ENCODE measurements at regions not wholly inside any gene's neighbourhood (a gene's known extent, or its start where the extent isn't known, plus 50 kb on each side); places are given as distances from the start of the nearest gene placed in this dataset.

GRCh38 chr7:84314263-84314662, 119.7 kb upstream of the SEMA3A start:
- no peak for DNase-seq (ENCODE audit: low spot score)

GRCh38 chr7:84304407-84304806, 109.8 kb upstream of the SEMA3A start:
- DNase-seq (ENCODE audit: low spot score), result no peak

GRCh38 chr7:84302949-84303348, 108.4 kb upstream of the SEMA3A start:
- DNase-seq (ENCODE audit: low spot score), result no peak

- no peak for DNase-seq (ENCODE audit: low spot score)
These were observed 103.0 kb upstream of the SEMA3A start for GRCh38 chr7:84297616-84298015.

GRCh38 chr7:84294847-84295455, 100.4 kb upstream of the SEMA3A start:
- DNase-seq (ENCODE audit: low spot score), result no peak

GRCh38 chr7:84294391-84294790, 99.8 kb upstream of the SEMA3A start:
- no peak for DNase-seq (ENCODE audit: low spot score)

GRCh38 chr7:84291756-84292155, 97.2 kb upstream of the SEMA3A start:
- DNase-seq (ENCODE audit: low spot score), result no peak

GRCh38 chr7:84283798-84284197, 89.2 kb upstream of the SEMA3A start:
- DNase-seq (ENCODE audit: low spot score), result no peak

- DNase-seq (ENCODE audit: low spot score), result no peak
These were observed 86.9 kb upstream of the SEMA3A start for GRCh38 chr7:84281518-84281917.

GRCh38 chr7:84277628-84278224, 83.1 kb upstream of the SEMA3A start:
- DNase-seq (ENCODE audit: low spot score), result no peak

- DNase-seq (ENCODE audit: low spot score), result no peak
These were observed 79.5 kb upstream of the SEMA3A start for GRCh38 chr7:84274029-84274638.

GRCh38 chr7:84271543-84271942, 77.0 kb upstream of the SEMA3A start:
- no peak for DNase-seq (ENCODE audit: low spot score)

GRCh38 chr7:84264396-84264795, 69.8 kb upstream of the SEMA3A start:
- no peak for DNase-seq (ENCODE audit: low spot score)

GRCh38 chr7:84263106-84263505, 68.5 kb upstream of the SEMA3A start:
- no peak for DNase-seq (ENCODE audit: low spot score)

- no peak for DNase-seq (ENCODE audit: low spot score)
These were observed 66.9 kb upstream of the SEMA3A start for GRCh38 chr7:84261509-84261908.

- DNase-seq (ENCODE audit: low spot score), result no peak
These were observed 64.0 kb upstream of the SEMA3A start for GRCh38 chr7:84258628-84259027.

- DNase-seq (ENCODE audit: low spot score), result no peak
These were observed 62.0 kb upstream of the SEMA3A start for GRCh38 chr7:84256571-84256971.

- DNase-seq (ENCODE audit: low spot score), result no peak
These were observed 56.7 kb upstream of the SEMA3A start for GRCh38 chr7:84251277-84251781.

- no peak for DNase-seq (ENCODE audit: low spot score)
These were observed 55.9 kb upstream of the SEMA3A start for GRCh38 chr7:84250452-84250851.

GRCh38 chr7:84249656-84250055, 55.1 kb upstream of the SEMA3A start:
- DNase-seq (ENCODE audit: low spot score), result no peak

- no peak for DNase-seq (ENCODE audit: low spot score)
These were observed 54.3 kb upstream of the SEMA3A start for GRCh38 chr7:84248843-84249242.

- no peak for DNase-seq (ENCODE audit: low spot score)
These were observed 53.7 kb upstream of the SEMA3A start for GRCh38 chr7:84248267-84248666.

GRCh38 chr7:84247591-84247990, 53.0 kb upstream of the SEMA3A start:
- DNase-seq (ENCODE audit: low spot score), result peak; percentile 16

GRCh38 chr7:84245835-84246234, 51.2 kb upstream of the SEMA3A start:
- no peak for DNase-seq (ENCODE audit: low spot score)
